Panc1 (cell line): ENCODE measurements at regions not wholly inside any gene's neighbourhood (a gene's known extent, or its start where the extent isn't known, plus 50 kb on each side); places are given as distances from the start of the nearest gene placed in this dataset.

Source experiments
- POLR2AphosphoS5 ChIP-seq: IDR thresholded peaks from 2 replicates; pipeline ENCODE4 v1.6.1; 2012; ENCODE audit warnings: mild to moderate bottlenecking, low read depth, low read length, moderate library complexity
- TF ChIP-seq, protein P1 (sequence below): fragments of 450-650 bp; IDR thresholded peaks from 2 replicates; pipeline ENCODE4 v1.5.1; 2017; ENCODE audit warnings: mild to moderate bottlenecking
- TF ChIP-seq, protein P2 (sequence below), 2 experiments: IDR thresholded peaks; 2 replicates each; pipeline ENCODE4 v1.6.1; 2011 to 2012; ENCODE audit warnings: low read depth in 2 of 2, control low read depth in 1 of 2, low read length in 1 of 2, mild to moderate bottlenecking in 1 of 2, moderate library complexity in 1 of 2; ENCODE audit not compliant: insufficient read depth in 1 of 2

DNA sequence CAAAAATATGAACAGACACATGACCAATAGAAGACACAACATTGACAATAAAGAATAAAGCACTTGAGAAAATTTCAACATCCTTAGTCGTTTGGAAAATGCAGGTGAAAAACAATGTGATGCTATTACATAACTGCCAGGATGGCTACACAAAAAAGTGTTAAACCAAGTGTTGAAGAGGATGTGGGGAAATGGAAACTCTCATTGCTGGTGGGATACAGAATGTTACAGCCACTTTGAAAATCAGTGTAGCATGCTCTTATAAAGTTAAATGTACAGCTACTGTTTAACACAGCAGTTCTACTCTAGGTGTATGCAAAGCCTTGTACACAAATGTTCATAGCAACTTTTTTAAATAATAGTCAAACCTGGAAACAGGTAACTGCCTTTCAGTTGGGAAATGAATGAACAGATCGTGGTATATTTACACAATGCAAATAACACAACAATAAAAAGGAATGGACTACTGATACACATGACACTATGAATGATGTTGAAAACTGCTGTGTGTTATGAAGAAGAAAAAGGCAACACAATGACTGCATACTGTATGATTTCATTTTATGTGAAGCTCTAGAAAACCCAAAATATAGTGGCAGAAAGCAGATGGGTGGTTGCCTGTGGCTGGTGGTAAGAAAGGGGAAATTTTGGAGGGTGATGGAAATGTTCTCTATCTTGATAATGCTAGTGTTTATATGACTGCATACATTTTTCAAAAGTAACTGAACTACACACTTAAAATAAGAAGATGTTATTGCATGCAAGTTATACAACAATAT is 102.2 kb upstream of the VIPR2 start:
- TF ChIP-seq, protein P1, sequence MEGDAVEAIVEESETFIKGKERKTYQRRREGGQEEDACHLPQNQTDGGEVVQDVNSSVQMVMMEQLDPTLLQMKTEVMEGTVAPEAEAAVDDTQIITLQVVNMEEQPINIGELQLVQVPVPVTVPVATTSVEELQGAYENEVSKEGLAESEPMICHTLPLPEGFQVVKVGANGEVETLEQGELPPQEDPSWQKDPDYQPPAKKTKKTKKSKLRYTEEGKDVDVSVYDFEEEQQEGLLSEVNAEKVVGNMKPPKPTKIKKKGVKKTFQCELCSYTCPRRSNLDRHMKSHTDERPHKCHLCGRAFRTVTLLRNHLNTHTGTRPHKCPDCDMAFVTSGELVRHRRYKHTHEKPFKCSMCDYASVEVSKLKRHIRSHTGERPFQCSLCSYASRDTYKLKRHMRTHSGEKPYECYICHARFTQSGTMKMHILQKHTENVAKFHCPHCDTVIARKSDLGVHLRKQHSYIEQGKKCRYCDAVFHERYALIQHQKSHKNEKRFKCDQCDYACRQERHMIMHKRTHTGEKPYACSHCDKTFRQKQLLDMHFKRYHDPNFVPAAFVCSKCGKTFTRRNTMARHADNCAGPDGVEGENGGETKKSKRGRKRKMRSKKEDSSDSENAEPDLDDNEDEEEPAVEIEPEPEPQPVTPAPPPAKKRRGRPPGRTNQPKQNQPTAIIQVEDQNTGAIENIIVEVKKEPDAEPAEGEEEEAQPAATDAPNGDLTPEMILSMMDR, result no peak
- TF ChIP-seq POLR2AphosphoS5, result no peak
- TF ChIP-seq, protein P2, sequence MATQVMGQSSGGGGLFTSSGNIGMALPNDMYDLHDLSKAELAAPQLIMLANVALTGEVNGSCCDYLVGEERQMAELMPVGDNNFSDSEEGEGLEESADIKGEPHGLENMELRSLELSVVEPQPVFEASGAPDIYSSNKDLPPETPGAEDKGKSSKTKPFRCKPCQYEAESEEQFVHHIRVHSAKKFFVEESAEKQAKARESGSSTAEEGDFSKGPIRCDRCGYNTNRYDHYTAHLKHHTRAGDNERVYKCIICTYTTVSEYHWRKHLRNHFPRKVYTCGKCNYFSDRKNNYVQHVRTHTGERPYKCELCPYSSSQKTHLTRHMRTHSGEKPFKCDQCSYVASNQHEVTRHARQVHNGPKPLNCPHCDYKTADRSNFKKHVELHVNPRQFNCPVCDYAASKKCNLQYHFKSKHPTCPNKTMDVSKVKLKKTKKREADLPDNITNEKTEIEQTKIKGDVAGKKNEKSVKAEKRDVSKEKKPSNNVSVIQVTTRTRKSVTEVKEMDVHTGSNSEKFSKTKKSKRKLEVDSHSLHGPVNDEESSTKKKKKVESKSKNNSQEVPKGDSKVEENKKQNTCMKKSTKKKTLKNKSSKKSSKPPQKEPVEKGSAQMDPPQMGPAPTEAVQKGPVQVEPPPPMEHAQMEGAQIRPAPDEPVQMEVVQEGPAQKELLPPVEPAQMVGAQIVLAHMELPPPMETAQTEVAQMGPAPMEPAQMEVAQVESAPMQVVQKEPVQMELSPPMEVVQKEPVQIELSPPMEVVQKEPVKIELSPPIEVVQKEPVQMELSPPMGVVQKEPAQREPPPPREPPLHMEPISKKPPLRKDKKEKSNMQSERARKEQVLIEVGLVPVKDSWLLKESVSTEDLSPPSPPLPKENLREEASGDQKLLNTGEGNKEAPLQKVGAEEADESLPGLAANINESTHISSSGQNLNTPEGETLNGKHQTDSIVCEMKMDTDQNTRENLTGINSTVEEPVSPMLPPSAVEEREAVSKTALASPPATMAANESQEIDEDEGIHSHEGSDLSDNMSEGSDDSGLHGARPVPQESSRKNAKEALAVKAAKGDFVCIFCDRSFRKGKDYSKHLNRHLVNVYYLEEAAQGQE (IDR thresholded peaks at IDR 0.05; ENCODE audit: insufficient read depth in 1 of 2, low read depth in 2 of 2, low read length in 1 of 2), result no peak
